ENCODE measurements at regions not wholly inside any gene's neighbourhood (a gene's known extent, or its start where the extent isn't known, plus 50 kb on each side); places are given as distances from the start of the nearest gene placed in this dataset.

DNA sequence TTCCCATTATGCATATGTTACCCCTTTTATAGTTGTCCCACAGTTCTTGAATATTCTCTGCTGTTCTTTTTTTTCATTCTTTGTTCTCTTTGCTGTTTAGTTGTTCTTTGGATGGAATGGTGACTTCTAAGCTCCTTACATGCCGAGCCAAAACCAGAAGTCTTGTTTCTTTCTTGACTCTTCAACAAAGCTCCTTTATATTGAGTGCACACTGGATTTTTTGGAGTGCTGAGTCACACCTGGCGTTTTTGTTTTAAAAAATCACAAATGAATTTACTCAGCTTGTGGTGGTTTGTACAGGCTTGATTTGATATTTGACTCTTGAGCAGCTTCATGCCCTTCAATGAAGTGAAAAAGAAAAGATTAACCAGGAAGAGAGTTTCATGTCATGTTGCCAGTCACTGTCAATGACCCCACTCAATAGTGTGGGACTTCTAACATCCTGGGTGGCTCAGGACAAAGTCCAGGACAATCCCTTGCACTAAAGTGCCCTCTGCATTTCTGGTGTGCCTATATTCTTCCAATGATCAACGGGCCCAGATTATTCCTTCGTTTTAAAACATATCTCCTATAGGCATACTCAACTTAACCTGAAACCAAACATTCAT is 112.4 kb upstream of the SLC38A4 start:
- WGBS (ENCODE audit: insufficient coverage), result 93% methylated on average over 3 of the region's 4 CpGs
- Histone ChIP-seq H3K4me3 (replicated peaks in 1 of 3; ENCODE audit: low read depth in 2 of 3, low read length in 3 of 3) (no peak overlapping the region), H3K4me2 (replicated peaks; ENCODE audit: extremely low read depth, low read length, poor library complexity, severe bottlenecking) (no peak overlapping the region), H3K9ac (ENCODE audit: insufficient read depth, low read length, poor library complexity, severe bottlenecking) (no peak overlapping the region), H3K36me3 (replicated peaks in 1 of 2; ENCODE audit: control insufficient read depth in 1 of 2, insufficient read depth in 2 of 2, low read length in 2 of 2) (no peaks in the 10 kb centered on the region), H2AFZ (ENCODE audit: insufficient read depth, low read depth, low read length, poor library complexity, severe bottlenecking) (no peak overlapping the region), H3K9me3 (replicated peaks in 1 of 2; ENCODE audit: control insufficient read depth in 1 of 2, insufficient read depth in 1 of 2, low read length in 2 of 2) (no peaks in the 10 kb centered on the region), H3K4me1 (ENCODE audit: control insufficient read depth in 1 of 2, insufficient read depth in 2 of 2, low read length in 2 of 2) (no peaks in the 10 kb centered on the region), H3K27ac (ENCODE audit: low read depth in 1 of 2, low read length in 2 of 2) (no peak overlapping the region), H3K27me3 (ENCODE audit: control insufficient read depth in 2 of 2, insufficient read depth in 2 of 2, low read length in 2 of 2) (no peaks in the 10 kb centered on the region), H4K20me1 (ENCODE audit: insufficient read depth, low read length) (no peaks in the 10 kb centered on the region), H3K79me2 (ENCODE audit: insufficient read depth, low read length) (no peaks in the 10 kb centered on the region)
- no peak overlapping the region for H3K27ac Mint-ChIP-seq
- H3K36me3 Mint-ChIP-seq, result no peaks in the 10 kb centered on the region
- DNase-seq, result no peak
- H3K9me3 Mint-ChIP-seq, result peaks cover 0 to 3% (median 0%) of the 10 kb centered on the region in 7 donors
- H3K27me3 Mint-ChIP-seq (ENCODE audit: low read depth in 3 of 3), result peaks cover 0 to 1% (median 0%) of the 10 kb centered on the region in 3 donors
- no peak overlapping the region for H3K4me3 Mint-ChIP-seq
- TF ChIP-seq, protein P1, sequence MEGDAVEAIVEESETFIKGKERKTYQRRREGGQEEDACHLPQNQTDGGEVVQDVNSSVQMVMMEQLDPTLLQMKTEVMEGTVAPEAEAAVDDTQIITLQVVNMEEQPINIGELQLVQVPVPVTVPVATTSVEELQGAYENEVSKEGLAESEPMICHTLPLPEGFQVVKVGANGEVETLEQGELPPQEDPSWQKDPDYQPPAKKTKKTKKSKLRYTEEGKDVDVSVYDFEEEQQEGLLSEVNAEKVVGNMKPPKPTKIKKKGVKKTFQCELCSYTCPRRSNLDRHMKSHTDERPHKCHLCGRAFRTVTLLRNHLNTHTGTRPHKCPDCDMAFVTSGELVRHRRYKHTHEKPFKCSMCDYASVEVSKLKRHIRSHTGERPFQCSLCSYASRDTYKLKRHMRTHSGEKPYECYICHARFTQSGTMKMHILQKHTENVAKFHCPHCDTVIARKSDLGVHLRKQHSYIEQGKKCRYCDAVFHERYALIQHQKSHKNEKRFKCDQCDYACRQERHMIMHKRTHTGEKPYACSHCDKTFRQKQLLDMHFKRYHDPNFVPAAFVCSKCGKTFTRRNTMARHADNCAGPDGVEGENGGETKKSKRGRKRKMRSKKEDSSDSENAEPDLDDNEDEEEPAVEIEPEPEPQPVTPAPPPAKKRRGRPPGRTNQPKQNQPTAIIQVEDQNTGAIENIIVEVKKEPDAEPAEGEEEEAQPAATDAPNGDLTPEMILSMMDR (IDR thresholded peaks at IDR 0.05), result no peak
- intact Hi-C loops (cut with micrococcal nuclease), result no loop called here
- no peaks in the 10 kb centered on the region for H3K4me1 Mint-ChIP-seq

DNA sequence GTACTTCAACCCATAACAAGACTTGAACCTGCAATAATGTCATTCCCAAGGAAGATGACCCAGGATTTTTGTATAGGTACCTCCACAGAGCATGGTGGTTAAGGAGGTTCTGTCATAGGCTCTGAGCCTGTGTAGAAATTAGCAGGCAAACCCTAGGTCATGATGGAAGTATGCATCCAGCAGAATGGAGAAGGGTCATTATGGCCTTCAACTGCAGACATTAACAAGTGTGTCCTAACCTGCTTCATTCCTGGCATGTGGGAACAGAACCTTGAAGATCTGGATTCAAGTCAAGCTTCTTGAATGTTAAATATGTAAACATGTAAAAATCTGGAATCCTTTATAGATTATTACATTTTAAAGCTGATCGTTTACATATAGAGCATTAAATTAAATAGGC is 116.2 kb upstream of the SLC38A4 start:
- Histone ChIP-seq H2AFZ (ENCODE audit: insufficient read depth, low read depth, low read length, poor library complexity, severe bottlenecking) (no peak overlapping the region), H3K9ac (ENCODE audit: insufficient read depth, low read length, poor library complexity, severe bottlenecking) (no peak overlapping the region), H3K27me3 (ENCODE audit: control insufficient read depth in 2 of 2, insufficient read depth in 2 of 2, low read length in 2 of 2) (no peaks in the 10 kb centered on the region), H3K36me3 (replicated peaks in 1 of 2; ENCODE audit: control insufficient read depth in 1 of 2, insufficient read depth in 2 of 2, low read length in 2 of 2) (no peaks in the 10 kb centered on the region), H3K9me3 (replicated peaks in 1 of 2; ENCODE audit: control insufficient read depth in 1 of 2, insufficient read depth in 1 of 2, low read length in 2 of 2) (no peaks in the 10 kb centered on the region), H3K4me2 (replicated peaks; ENCODE audit: extremely low read depth, low read length, poor library complexity, severe bottlenecking) (no peak overlapping the region), H4K20me1 (ENCODE audit: insufficient read depth, low read length) (no peaks in the 10 kb centered on the region), H3K79me2 (ENCODE audit: insufficient read depth, low read length) (no peaks in the 10 kb centered on the region), H3K4me3 (replicated peaks in 1 of 3; ENCODE audit: low read depth in 2 of 3, low read length in 3 of 3) (no peak overlapping the region), H3K4me1 (ENCODE audit: control insufficient read depth in 1 of 2, insufficient read depth in 2 of 2, low read length in 2 of 2) (no peaks in the 10 kb centered on the region), H3K27ac (ENCODE audit: low read depth in 1 of 2, low read length in 2 of 2) (no peak overlapping the region)
- no peak for DNase-seq
- H3K36me3 Mint-ChIP-seq, result no peaks in the 10 kb centered on the region
- H3K27ac Mint-ChIP-seq, result no peak overlapping the region
- H3K9me3 Mint-ChIP-seq, result peaks cover 0 to 3% (median 0%) of the 10 kb centered on the region in 7 donors
- H3K27me3 Mint-ChIP-seq (ENCODE audit: low read depth in 3 of 3), result peaks cover 0 to under 1% (median 0%) of the 10 kb centered on the region in 3 donors
- WGBS (ENCODE audit: insufficient coverage), result no CpG with 5 or more reads among the region's 1 CpG
- H3K4me1 Mint-ChIP-seq, result peaks cover 3% of the 10 kb centered on the region
- TF ChIP-seq, protein P1 (IDR thresholded peaks at IDR 0.05), result no peak
- intact Hi-C loops (cut with micrococcal nuclease), result no loop called here
- no peak overlapping the region for H3K4me3 Mint-ChIP-seq

Measured in CD14-positive monocyte (primary cell).